Right ventricle myocardium inferior (tissue), 1 donor: ENCODE measurements at regions not wholly inside any gene's neighbourhood (a gene's known extent, or its start where the extent isn't known, plus 50 kb on each side); places are given as distances from the start of the nearest gene placed in this dataset.

Experiments used
- ATAC-seq: fragments of 200-7000 bp; cut with Tn5 transposase; one replicate; pipeline ENCODE4 v1.9.1; 2020; ENCODE audit warnings: mild to moderate bottlenecking, moderate library complexity
- DNase-seq: peaks from one replicate; pipeline ENCODE4 v3.0.0; 2021; ENCODE audit errors: missing footprints
- intact Hi-C: fragments of 100-400 bp; cut with DNase I; formaldehyde crosslinking; loops from one replicate; pipeline ENCODE4 v1.11.0; 2022
- donor health status: DM: no; HTN: yes; CAD: no; lungs with severe emphysema.

DNA sequence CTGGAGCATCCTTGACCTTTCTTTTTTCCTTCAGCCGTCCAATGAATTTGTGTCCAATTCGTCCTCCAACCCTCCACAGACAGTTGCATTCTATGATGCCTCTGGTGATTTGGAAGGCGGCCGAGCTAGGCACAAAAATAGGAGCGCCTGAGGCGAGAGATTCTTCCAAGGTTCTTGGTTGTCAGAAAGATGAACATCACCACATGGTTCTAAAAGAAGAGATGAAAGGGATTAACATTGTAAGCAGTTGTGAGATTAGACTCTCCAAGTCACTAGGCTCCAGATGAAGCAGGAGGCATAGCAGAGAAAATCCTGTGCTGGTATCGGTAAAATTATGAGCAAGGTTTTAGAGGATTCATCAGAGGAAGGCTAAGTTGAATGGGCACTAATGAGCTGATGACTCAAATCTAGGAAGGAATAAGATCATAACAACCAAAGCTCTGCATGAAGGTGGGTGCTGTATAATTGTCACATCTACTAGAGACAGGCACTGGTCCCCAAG lies 75.4 kb upstream of the MAP4K3 start:
- ATAC-seq (no peak), DNase-seq (no peak)
- intact Hi-C loops: loop anchor here (5.0 to 10.0 kb wide), 3 partner anchors 75 to 212 kb away; partner anchors contain the start of gene MAP4K3

GRCh38 chr2:39512941-39513340 lies 75.9 kb upstream of the MAP4K3 start:
- no peak for DNase-seq
- ATAC-seq: no peak
- intact Hi-C loops: loop anchor here (5.0 to 10.0 kb wide), 3 partner anchors 76 to 212 kb away; partner anchors contain the start of gene MAP4K3

DNA sequence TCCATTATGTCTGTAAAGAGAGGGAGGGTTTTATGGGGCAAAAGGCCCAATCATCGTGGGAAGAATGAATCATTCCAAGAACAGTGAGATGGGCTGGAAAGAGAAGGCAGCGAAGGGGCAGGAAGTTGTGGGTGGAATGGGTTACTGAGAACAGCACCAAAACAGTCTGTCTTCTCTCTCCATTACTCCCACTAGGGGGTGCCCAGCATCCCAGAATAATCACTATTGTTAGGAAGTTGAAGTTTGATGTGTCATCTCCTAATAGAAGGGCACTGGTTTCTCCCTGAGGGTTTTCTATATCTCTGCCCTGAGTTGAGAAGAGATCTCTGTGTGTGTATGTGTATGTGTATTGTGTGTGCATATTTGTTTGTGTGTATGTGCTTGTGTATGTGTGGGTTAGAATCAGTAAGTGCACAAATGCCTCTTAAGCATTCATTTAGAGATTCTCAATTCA lies 76.6 kb upstream of the MAP4K3 start:
- intact Hi-C loops: loop anchor here (5.0 to 10.0 kb wide), 3 partner anchors 76 to 211 kb away; partner anchors contain the start of gene MAP4K3
- DNase-seq (no peak), ATAC-seq (peak; percentile 46)

DNA sequence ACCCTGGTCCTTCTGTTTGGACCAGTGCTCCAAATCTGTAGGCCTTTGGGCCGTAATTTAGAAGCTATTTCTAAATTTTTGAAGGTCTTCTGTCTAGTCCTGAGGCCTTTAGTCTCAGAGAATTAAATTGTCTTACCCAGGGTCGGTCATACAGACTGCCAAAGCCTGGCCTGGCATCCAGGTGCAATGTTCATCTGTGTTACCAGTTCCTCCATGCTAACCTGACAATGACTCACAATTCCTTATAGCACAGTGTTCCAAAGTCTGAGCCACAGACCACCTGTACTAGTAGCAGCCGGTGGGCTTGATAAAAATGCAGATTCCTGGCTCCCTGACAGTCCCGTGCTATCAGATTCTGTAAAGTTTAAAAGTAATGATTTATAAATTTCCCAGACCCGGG lies 77.7 kb upstream of the MAP4K3 start:
- DNase-seq (no peak), ATAC-seq (no peak)
- intact Hi-C loops: loop anchor here (5.0 to 10.0 kb wide), 3 partner anchors 78 to 210 kb away; partner anchors contain the start of gene MAP4K3

- no peak for DNase-seq
- ATAC-seq: no peak
- intact Hi-C loops: loop anchor here (10.0 kb wide), 1 partner anchor 209 kb away; no protein-coding TSS in a partner anchor
These were observed 78.3 kb upstream of the MAP4K3 start for GRCh38 chr2:39515273-39515896.

DNA sequence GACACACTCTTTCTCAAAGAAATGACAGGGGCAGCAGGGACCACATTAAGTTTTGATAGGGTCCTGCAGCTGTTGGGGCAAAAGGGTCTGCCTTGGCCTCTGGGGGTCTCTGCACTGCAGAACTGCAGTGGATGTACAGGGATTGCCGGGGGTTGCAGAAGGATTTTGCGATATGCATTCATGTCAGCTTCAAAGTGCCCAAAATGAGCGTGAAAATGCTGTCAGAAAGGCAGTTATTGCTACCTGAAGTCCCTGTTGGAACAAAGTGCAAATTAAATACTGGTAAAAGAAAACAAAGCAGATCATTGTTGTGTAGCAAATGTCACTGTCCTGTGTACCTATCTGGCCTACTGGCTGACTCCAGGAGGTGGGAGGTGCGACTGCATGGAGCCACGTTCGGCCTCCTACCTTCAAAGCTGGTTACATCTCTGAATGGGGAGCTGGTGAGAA lies 78.8 kb upstream of the MAP4K3 start:
- intact Hi-C loops: loop anchor here (2.0 to 10.0 kb wide), 2 partner anchors 181 to 209 kb away; no protein-coding TSS in a partner anchor
- no peak for DNase-seq
- no peak for ATAC-seq

- ATAC-seq: peak; percentile 81
- DNase-seq: peak; percentile 68
- intact Hi-C loops: loop anchor here (2.0 to 10.0 kb wide), 2 partner anchors 180 to 208 kb away; no protein-coding TSS in a partner anchor
These were observed 79.4 kb upstream of the MAP4K3 start for GRCh38 chr2:39516347-39517101.

- DNase-seq: no peak
- intact Hi-C loops: loop anchor here (2.0 to 10.0 kb wide), 2 partner anchors 180 to 208 kb away; no protein-coding TSS in a partner anchor
- ATAC-seq: no peak
These were observed 80.0 kb upstream of the MAP4K3 start for GRCh38 chr2:39517102-39517436.

DNA sequence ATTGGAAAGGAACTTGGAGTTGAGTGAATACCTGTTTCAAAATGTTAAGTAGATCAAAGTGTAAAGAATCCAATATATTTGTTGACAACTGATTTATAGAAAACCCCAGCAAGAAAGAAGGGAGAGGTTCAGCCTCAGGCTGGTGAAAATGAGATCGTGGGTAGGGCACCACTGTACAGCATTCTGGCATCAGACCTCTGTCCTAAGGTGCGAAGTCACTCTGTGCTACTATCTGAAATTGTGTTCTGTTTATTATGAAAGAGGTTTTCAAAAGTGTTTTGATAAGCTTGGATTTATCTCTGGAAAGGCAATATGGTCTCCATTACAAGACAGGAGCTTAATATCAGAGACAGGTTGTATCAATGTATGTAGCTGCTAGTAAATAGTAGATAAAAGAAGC lies 80.5 kb upstream of the MAP4K3 start:
- intact Hi-C loops: loop anchor here (2.0 to 10.0 kb wide), 2 partner anchors 179 to 207 kb away; no protein-coding TSS in a partner anchor
- ATAC-seq (peak; percentile 40), DNase-seq (no peak)

DNA sequence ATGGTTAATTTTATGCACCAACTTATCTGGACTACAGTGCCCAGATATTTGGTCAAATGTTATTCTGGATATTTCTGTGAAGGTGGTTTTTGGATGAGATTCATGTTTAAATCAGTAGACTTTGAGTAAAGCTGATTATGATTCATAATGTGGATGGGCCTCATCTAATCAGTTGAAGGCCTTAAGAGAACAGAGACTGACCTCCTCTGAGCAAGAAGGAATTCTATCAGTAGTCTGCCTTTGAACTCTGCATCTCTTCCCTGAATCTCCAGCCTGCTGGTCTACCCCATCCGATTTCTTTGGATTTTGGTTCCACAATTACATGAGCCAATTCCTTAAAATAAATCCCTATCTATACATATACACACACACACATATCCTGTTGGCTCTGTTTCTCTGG lies 82.8 kb upstream of the MAP4K3 start:
- intact Hi-C loops: loop anchor here (10.0 kb wide), 1 partner anchor 205 kb away; no protein-coding TSS in a partner anchor
- no peak for DNase-seq

GRCh38 chr2:39521876-39522517 lies 84.9 kb upstream of the MAP4K3 start:
- DNase-seq (no peak), ATAC-seq (no peak)
- intact Hi-C loops: no loop called here

More for the DNA sequence above, 82.8 kb upstream of the MAP4K3 start:
- ATAC-seq: no peak

DNA sequence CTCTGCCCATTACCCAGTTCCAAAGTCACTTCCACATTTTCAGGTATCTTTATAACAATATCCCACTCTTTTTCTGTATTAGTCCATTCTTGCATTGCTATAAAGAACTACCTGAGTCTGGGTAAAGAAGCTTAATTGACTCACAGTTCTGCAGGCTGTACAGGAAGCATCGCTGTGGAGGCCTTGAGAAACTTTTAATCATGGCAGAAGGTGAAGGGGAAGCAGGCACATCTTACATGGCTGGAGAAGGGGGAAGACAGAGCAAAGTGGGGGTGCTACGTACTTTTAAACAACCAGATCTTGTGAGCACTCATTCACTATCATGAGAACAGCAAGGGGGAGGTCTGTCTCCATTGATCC lies 85.4 kb upstream of the MAP4K3 start:
- DNase-seq: no peak
- no peak for ATAC-seq
- intact Hi-C loops: no loop called here

GRCh38 chr2:39523308-39524044 lies 86.4 kb upstream of the MAP4K3 start:
- intact Hi-C loops: no loop called here
- DNase-seq (no peak), ATAC-seq (peak; percentile 44)

DNA sequence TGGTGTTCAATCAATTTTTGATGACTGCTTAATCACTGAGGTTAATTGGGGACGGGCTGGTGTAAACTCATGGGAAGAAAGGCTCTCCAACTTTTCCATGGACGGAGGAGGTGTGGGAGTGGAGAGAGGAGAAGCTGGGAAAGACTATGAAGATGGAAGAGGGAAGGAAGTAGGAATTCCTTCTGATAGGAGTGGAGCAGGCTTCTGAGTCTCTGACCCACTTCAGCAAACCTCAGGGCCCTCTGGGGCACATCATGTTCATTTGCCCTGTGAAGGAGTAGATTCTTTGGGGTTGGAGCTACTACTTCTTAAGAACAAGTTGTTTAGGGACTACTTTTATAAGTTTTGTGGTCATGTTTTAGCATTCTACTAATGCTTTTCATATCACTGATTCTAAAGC lies 87.0 kb upstream of the MAP4K3 start:
- ATAC-seq (no peak), DNase-seq (no peak)
- intact Hi-C loops: no loop called here

DNA sequence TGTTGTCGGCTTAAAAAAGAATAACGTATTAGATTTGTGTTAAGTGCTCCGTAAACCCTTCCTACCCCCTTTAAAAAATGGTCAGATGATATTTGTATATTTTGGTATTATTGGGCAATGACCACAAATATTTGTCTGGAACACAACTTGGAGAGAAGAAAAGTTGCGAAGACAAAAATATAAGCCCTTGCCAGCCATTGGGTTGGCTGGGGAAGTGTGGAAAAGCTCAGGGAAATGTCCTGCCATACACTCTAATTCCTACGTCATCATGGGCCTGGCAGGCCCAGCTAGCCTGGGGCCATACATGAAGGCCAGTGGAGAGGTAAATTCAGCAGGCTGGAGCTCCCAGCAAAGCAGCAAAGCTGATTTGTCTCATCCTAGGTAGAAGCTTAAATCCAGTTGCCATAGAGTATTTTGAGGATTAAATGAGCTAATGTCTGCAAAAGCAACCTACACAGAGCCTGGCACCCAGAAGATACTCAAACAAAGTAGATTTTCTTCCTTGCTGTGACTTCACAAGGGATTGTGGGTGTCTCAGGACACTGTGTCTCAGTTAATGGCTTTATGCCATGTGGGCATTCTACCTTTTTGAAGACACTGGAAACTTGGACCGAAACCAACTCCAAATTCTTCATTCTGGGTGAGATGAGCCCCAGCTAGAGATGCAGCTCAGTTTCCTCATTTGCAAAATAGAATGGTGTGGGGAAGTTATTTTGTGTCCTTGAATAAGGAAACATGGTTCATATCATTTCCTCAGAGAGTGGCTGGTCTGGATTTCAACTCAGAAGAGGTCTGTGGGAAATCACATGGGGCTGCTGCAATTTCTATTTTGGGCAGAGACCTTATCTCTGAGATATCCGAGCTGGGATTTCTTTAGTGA lies 87.9 kb upstream of the MAP4K3 start:
- intact Hi-C loops: no loop called here
- ATAC-seq (no peak), DNase-seq (no peak)

DNA sequence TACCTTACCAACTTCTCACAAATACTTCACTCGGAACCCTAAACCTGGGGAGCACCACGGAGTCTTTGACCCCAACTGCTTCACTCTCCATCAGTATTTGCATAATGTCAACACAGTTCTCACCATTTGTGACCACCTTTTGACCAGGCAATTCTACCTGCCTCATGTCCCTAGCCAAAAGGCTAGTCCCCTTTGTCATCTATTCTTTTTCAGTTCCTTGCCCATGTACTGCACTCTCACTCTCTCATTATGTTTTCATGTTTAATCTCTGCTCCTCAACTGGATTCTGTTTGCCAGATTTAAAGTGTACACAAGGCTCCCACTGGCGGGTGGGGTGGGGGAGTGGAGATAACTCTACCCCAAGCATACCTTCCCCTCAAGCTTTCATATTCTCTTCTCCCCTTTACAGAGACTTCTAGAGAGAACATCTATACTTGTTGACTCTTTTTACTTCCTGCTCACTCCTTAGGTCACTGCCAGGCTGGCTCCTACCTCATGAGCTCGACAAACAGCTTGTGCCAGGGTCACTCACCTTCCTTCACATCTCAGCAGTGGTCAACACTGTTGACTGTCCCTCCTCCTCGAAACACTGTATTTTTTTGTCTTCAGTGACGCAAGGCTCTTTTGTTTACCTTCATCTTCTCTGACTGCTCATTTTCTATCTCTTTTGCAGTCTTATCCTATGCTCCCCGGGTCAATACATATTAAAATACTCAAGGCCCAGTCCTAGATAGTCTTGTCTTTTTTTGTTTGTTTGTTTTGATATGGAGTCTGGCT lies 88.7 kb upstream of the MAP4K3 start:
- intact Hi-C loops: no loop called here
- ATAC-seq (no peak), DNase-seq (no peak)

- intact Hi-C loops: no loop called here
- DNase-seq (no peak), ATAC-seq (no peak)
These were observed 91.6 kb upstream of the MAP4K3 start for GRCh38 chr2:39528701-39529100.
